ENCODE measurements at regions not wholly inside any gene's neighbourhood (a gene's known extent, or its start where the extent isn't known, plus 50 kb on each side); places are given as distances from the start of the nearest gene placed in this dataset.
"Not testable (repeated sequence)": the region's sequence is repeated elsewhere in the genome, so short reads cannot be mapped to it uniquely, and the experiment has no call there.

DNA sequence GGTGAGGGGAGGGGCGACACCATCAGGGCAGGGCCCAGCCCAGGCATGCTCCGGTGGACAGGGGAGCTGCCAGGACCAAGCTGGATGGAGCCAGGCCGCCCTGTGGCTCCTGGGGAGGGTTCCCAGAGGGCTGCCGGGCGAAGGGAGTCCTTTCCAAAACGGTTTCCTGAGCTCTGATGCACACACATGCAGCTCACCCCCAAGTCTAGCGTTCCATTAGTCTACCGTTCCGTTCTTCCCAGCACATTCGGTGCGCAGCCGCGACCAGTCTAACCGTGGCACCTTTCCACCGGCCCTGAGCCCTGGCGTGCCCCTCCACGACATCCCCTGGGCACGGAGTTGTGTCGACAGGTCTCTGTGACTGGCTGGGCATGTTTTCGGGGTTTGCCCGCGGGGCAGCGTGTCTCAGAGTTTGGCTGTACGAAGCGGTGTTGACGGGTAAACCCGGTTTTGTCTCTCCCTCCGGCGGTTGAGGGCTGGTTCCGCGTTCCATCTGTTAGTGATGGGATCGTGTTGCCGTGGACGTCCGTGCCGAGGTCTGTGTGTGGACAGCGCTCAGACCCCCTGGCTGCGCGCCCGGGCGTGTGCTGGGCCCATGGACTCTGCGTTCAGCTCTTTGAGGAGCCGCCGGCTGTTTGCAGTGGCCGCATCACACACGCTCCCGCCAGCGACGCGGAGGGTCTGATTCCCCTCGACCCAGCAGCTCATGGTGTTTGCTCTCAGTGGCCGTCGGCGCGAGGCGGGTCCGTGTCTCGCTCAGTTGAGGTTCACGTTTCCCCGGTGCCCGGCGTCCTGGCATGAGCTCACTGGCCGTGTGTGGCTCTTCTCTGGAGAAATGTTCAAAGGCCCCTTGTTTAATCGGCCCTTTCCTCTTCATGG lies 121.2 kb downstream of the IGLL1 start:
- no peaks in the 10 kb centered on the region for H3K27me3 Mint-ChIP-seq
- no peak overlapping the region for H3K27ac Mint-ChIP-seq
- TF ChIP-seq, protein P1, sequence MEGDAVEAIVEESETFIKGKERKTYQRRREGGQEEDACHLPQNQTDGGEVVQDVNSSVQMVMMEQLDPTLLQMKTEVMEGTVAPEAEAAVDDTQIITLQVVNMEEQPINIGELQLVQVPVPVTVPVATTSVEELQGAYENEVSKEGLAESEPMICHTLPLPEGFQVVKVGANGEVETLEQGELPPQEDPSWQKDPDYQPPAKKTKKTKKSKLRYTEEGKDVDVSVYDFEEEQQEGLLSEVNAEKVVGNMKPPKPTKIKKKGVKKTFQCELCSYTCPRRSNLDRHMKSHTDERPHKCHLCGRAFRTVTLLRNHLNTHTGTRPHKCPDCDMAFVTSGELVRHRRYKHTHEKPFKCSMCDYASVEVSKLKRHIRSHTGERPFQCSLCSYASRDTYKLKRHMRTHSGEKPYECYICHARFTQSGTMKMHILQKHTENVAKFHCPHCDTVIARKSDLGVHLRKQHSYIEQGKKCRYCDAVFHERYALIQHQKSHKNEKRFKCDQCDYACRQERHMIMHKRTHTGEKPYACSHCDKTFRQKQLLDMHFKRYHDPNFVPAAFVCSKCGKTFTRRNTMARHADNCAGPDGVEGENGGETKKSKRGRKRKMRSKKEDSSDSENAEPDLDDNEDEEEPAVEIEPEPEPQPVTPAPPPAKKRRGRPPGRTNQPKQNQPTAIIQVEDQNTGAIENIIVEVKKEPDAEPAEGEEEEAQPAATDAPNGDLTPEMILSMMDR (IDR thresholded peaks at IDR 0.05; ENCODE audit: unreplicated experiment): no peak
- DNase-seq (ENCODE audit: low spot score, unreplicated experiment): no peak
- H3K4me3 Mint-ChIP-seq (ENCODE audit: low read depth): no peak overlapping the region
- peaks cover 25% of the 10 kb centered on the region for H3K4me1 Mint-ChIP-seq (ENCODE audit: low read depth)
- no peaks in the 10 kb centered on the region for H3K9me3 Mint-ChIP-seq (ENCODE audit: low read depth)
- H3K36me3 Mint-ChIP-seq (ENCODE audit: insufficient read depth): no peaks in the 10 kb centered on the region

DNA sequence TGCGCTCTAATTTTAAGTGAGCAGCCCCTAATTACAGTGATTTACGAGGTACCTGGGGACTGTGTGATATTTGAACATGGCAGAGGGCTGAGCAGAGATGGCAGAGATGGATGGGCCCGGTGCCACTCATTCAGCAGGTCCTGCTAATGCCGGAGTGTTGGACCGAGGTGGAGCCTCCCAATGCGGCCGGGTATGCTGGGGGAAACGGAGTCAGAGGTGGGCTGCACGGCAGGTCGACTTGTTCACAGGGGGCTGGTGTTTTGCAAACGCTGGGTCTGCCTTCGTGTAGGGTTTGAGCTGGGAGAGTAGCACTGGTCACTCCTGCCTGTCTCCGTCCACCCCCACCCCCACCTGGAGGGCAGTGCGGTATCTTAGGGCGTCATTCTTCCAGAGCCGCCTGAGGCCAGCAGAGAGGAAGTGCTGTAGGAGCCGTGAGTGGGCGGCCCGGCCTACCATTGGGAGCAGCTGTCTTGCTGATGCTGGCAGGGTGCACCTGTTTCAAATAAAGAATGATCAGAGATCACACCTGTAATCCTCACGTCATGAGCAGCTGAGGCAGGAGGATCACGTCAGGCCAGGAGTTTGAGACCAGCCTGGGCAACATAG lies 122.6 kb downstream of the IGLL1 start:
- Mint-ChIP-seq H3K4me1 (ENCODE audit: low read depth) (peaks cover 37% of the 10 kb centered on the region), H3K27me3 (no peaks in the 10 kb centered on the region), H3K9me3 (ENCODE audit: low read depth) (no peaks in the 10 kb centered on the region), H3K27ac (no peak overlapping the region), H3K36me3 (ENCODE audit: insufficient read depth) (no peaks in the 10 kb centered on the region), H3K4me3 (ENCODE audit: low read depth) (no peak overlapping the region)
- TF ChIP-seq, protein P1 (IDR thresholded peaks at IDR 0.05; ENCODE audit: unreplicated experiment): no peak
- DNase-seq (ENCODE audit: low spot score, unreplicated experiment): no peak

DNA sequence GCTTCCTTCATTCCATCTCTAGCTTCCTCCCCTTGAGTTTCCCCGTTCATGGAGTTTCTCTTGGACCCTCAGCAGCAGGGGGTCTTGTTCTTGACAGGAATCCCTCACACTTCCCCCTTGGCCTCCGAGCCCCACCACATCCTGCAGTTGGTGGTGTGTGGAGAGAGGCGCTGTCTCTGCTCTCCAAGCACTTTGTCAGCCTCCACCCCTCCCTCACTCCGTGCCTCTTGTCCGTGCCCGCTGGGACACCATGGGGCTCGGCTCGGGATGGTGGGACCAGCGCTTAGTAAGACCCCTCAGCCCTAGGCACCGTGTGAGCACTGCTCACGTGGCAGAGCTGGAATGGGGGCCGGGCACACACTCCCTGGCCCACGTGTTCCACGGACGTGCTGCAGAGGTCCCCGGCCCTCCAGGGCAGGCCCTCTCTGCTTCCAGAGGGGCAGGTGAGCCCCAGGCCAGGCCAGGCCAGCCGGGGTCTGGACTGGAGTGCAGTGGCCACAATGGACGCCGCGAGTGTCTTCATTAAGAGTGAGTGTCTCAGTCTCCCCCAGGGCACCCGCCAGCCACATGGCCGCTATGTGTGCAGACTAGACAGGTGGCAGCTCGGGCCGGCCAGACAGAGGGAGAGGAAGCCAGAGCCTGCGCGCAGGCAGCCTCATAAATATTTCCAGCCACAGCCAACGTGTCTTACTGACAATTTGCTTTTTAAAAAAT lies 123.3 kb downstream of the IGLL1 start:
- H3K36me3 Mint-ChIP-seq (ENCODE audit: insufficient read depth); H3K27ac Mint-ChIP-seq; H3K4me3 Mint-ChIP-seq (ENCODE audit: low read depth); H3K9me3 Mint-ChIP-seq (ENCODE audit: low read depth); DNase-seq (ENCODE audit: low spot score, unreplicated experiment); H3K27me3 Mint-ChIP-seq: not testable (repeated sequence)
- H3K4me1 Mint-ChIP-seq (ENCODE audit: low read depth): peaks cover 41% of the 10 kb centered on the region

DNA sequence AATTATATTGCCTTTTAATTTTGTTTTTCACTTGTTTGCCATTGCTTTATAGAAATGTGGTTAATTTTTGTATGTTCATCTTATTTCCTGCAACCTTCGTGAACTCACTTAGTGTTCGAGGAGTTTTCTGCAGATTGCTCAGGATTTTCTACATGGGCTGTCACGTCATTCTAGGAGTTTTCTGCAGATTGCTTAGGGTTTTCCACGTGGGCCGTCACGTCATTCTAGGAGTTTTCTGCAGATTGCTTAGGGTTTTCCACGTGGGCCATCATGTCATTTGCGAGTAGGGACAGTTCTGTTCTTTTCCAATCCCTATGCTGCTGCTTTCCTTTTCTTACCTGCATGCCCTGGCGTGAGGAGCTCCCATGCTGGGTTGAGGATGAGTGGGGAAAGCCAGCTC lies 125.7 kb downstream of the IGLL1 start:
- H3K9me3 Mint-ChIP-seq (ENCODE audit: low read depth): not testable (repeated sequence)

DNA sequence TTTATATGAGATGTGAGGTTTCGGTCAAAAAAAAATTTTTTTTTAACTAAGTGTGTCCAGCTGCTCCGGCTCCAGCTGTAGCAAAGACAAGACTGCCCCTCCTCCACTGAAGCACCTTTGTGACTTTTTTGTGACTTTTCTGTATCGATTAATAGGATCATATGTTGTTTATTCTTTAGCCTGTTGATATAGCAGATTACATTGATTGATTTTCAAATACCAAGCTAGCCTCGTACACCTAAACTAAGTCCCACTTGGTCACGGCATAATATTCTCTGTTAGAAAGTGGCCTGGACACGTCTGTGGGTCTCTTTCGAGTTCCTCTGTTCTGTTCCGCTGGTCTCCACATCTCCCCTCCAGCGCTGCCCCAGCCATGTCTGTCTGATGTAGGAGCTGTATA lies 126.8 kb downstream of the IGLL1 start:
- no peaks in the 10 kb centered on the region for H3K9me3 Mint-ChIP-seq (ENCODE audit: low read depth)
- peak overlapping the region; percentile 18 for H3K4me3 Mint-ChIP-seq (ENCODE audit: low read depth)
- H3K36me3 Mint-ChIP-seq (ENCODE audit: insufficient read depth): no peaks in the 10 kb centered on the region
- peak overlapping the region; percentile 79 for H3K27ac Mint-ChIP-seq
- TF ChIP-seq, protein P1 (IDR thresholded peaks at IDR 0.05; ENCODE audit: unreplicated experiment): no peak
- no peaks in the 10 kb centered on the region for H3K27me3 Mint-ChIP-seq
- no peak for DNase-seq (ENCODE audit: low spot score, unreplicated experiment)
- peaks cover 42% of the 10 kb centered on the region for H3K4me1 Mint-ChIP-seq (ENCODE audit: low read depth)

More for the DNA sequence above, 125.7 kb downstream of the IGLL1 start:
- DNase-seq (ENCODE audit: low spot score, unreplicated experiment); H3K27me3 Mint-ChIP-seq; H3K4me3 Mint-ChIP-seq (ENCODE audit: low read depth); H3K36me3 Mint-ChIP-seq (ENCODE audit: insufficient read depth): not testable (repeated sequence)
- H3K27ac Mint-ChIP-seq: peak overlapping the region; percentile 53
- H3K4me1 Mint-ChIP-seq (ENCODE audit: low read depth): peaks cover 42% of the 10 kb centered on the region

DNA sequence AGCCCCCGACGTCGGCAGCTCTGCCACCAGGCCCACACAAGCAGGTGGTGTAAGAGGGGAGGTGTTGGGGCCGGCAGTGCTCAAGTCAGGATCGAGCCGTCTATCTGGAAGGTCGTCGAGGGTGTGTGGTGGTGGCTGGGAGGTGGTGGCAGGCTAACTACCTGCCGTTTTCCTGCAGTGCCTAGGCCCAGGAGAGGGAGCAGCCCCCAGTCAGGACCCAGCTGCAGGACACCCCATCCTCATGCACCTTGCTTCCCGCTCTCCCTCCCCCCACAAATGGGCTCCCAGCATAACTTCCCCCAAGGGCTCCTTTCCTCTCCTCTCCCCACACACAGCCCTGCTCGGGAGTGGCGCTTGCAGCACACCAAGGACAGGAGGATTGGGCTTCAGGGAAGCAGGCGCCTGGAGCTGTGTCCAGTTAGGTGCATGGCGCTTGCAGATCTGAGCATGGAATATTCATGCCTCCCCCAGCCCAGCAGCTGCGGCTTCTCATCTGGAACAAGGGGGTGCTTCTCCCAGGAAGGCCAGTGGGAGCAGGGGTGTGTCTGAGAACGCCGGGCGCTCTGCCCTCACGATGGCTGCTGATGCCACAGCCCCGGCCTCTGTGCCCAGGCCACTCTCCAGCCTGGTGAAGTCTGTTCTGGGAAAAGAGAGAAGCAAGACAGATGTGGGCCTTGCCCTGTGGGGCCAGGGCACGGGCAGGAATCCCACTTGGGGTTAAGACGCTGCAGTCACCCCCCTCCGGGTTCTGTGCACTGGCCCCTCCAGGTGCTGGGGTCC lies 127.7 kb downstream of the IGLL1 start:
- H3K27ac Mint-ChIP-seq: no peak overlapping the region
- no peaks in the 10 kb centered on the region for H3K9me3 Mint-ChIP-seq (ENCODE audit: low read depth)

DNA sequence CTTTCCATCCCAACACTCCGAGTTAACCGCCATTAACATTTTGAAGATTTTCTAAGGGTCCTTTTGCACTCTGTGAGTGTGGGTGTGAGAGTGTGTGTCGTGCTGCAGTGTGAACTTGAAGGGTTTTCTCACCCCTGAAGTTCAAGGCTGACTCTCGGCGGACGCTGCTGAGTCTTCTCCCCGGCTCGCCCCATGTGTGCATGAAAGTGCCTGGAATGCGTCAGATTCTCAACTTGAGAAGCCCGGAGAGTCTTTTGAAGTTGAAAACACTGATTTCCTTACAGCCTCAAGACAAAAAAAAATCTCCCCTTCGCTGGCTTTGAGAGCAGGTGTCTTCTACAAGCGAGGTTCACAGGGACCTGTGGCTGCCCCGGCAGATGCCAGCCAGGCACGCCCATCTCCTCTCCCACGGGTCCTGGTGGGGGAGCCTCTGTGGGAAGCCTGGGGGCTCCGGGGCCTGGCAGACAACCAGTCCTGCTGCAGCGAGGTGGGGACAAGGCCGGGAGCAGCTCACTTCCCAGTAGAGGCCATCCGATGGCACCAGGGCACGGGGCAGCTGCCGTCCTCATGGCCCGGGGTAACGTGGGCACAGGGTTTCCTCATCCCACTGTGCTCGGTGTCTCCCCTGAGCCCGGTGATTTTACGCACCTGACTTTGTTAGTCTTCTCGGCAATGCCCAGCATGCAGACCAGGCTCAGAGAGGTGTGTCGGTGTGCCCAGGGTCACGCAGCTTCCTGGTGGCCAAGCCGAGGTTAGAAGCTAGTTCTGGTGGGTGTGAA lies 128.4 kb downstream of the IGLL1 start:
- Mint-ChIP-seq H3K4me1 (ENCODE audit: low read depth) (peaks cover 35% of the 10 kb centered on the region), H3K27ac (peak overlapping the region; percentile 67)
- not testable (repeated sequence) for H3K27me3 Mint-ChIP-seq; H3K4me3 Mint-ChIP-seq (ENCODE audit: low read depth); H3K36me3 Mint-ChIP-seq (ENCODE audit: insufficient read depth); H3K9me3 Mint-ChIP-seq (ENCODE audit: low read depth); DNase-seq (ENCODE audit: low spot score, unreplicated experiment)

More for the DNA sequence above, 127.7 kb downstream of the IGLL1 start:
- Mint-ChIP-seq H3K4me3 (ENCODE audit: low read depth) (no peak overlapping the region), H3K36me3 (ENCODE audit: insufficient read depth) (peaks cover 2% of the 10 kb centered on the region), H3K27me3 (no peaks in the 10 kb centered on the region), H3K4me1 (ENCODE audit: low read depth) (peaks cover 39% of the 10 kb centered on the region)
- DNase-seq (ENCODE audit: low spot score, unreplicated experiment): no peak
- TF ChIP-seq, protein P1 (IDR thresholded peaks at IDR 0.05; ENCODE audit: unreplicated experiment): no peak

Data from progenitor cell of endocrine pancreas (in vitro differentiated cells).